AG04450 (cell line): ENCODE measurements at regions not wholly inside any gene's neighbourhood (a gene's known extent, or its start where the extent isn't known, plus 50 kb on each side); places are given as distances from the start of the nearest gene placed in this dataset.

Experiments used
- CTCF ChIA-PET: fragments of 300-600, 350-600 bp; formaldehyde crosslinking; extraction: SDS; loops from one replicate; lab custom pipeline; 2022; ENCODE audit warnings: antibody characterized with exemption, inconsistent platforms; lab: Charles Lee
- POLR2A ChIA-PET: fragments of 350-600 bp; formaldehyde crosslinking; extraction: SDS; loops from one replicate; lab custom pipeline; 2021; ENCODE audit warnings: antibody characterized with exemption, inconsistent platforms; lab: Yijun Ruan, JAX
- DNase-seq: peaks from one replicate; pipeline ENCODE4 v3.0.0-alpha.2; 2011; ENCODE audit warnings: low read depth, low spot score
- H3K27ac ChIP-seq: one replicate; pipeline ENCODE4 v1.5.1; 2012; ENCODE audit warnings: low read depth, low read length, control low read depth
- H3K27me3 ChIP-seq: one replicate; pipeline ENCODE4 v1.6.0; 2012; ENCODE audit warnings: low read length; ENCODE audit not compliant: control insufficient read depth, insufficient read depth
- H3K4me3 ChIP-seq: 2 replicates; pipeline ENCODE4 v1.5.1; 2011; ENCODE audit warnings: mild to moderate bottlenecking, low read depth, low read length, control low read depth
- H3K9me3 ChIP-seq: 2 replicates; pipeline ENCODE4 v1.5.1; 2012; ENCODE audit warnings: low read length; ENCODE audit not compliant: control insufficient read depth, insufficient read depth
- TF ChIP-seq, protein P1 (sequence below): IDR thresholded peaks from 2 replicates; pipeline ENCODE4 v1.5.1; 2011; ENCODE audit warnings: low read depth, low read length, control low read depth, inconsistent platforms

DNA sequence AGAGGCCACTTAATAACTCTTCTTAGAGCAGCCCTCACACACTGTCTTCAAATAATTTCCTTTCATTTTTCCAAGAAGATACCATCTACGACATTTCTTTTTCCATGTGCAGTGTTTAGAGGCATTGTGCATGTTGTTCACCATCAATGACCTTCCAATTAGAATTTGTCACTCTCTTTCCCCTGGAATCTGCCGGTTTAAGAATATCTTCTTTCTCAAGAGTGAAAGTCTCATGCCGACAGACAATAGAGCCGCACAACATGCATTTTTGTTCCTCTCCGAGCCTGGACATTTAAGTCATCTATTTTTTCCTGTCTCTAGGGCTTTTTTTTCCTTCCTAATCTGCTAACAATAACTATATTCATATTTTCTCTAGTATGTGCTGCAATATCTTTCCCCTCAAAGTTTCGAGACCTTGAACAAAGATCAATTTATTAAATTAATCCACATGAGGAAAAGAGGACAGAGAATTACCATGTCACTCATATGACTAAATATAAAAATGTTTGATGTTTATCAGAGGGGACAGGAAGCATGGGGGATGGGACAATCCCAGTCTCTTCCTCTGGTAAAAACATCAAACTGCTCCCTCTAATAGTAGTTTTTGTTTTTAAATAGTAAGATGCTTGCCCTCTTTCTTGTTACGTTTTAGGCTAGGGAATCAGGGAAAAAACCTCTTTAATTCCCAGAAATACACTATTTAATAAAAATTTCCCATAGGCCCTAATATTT lies 893.4 kb downstream of the C6orf118 start:
- ChIA-PET CTCF (no interaction called here), POLR2A (no interaction called here)
- no peak for DNase-seq
- peaks cover 22% of the 10 kb centered on the region for H3K9me3 ChIP-seq
- H3K4me3 ChIP-seq = no peak overlapping the region
- no peaks in the 10 kb centered on the region for H3K27me3 ChIP-seq
- TF ChIP-seq, protein P1, sequence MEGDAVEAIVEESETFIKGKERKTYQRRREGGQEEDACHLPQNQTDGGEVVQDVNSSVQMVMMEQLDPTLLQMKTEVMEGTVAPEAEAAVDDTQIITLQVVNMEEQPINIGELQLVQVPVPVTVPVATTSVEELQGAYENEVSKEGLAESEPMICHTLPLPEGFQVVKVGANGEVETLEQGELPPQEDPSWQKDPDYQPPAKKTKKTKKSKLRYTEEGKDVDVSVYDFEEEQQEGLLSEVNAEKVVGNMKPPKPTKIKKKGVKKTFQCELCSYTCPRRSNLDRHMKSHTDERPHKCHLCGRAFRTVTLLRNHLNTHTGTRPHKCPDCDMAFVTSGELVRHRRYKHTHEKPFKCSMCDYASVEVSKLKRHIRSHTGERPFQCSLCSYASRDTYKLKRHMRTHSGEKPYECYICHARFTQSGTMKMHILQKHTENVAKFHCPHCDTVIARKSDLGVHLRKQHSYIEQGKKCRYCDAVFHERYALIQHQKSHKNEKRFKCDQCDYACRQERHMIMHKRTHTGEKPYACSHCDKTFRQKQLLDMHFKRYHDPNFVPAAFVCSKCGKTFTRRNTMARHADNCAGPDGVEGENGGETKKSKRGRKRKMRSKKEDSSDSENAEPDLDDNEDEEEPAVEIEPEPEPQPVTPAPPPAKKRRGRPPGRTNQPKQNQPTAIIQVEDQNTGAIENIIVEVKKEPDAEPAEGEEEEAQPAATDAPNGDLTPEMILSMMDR = no peak
- no peak overlapping the region for H3K27ac ChIP-seq

DNA sequence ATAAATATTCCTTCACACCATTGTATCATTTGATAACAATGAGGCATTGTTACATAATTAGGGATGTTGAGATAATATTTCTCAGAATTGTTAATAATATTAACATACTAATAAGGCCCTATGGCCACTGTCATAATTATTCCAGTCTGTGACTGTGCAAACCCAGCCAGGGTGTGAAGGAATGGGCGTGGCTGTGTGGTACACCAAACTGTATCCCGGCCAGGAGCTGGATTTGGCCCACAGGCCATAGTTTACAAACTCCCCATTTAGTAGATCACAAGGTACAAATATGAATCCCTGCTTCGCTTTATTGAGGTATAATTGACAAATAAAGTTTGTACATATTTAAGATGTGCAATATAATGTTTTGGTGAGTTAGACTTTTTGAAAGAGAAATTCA lies 894.7 kb downstream of the C6orf118 start:
- no peak overlapping the region for H3K4me3 ChIP-seq
- peaks cover 28% of the 10 kb centered on the region for H3K9me3 ChIP-seq
- TF ChIP-seq, protein P1 = no peak
- no peak for DNase-seq
- H3K27me3 ChIP-seq = no peaks in the 10 kb centered on the region
- ChIA-PET CTCF (no interaction called here), POLR2A (no interaction called here)
- no peak overlapping the region for H3K27ac ChIP-seq

DNA sequence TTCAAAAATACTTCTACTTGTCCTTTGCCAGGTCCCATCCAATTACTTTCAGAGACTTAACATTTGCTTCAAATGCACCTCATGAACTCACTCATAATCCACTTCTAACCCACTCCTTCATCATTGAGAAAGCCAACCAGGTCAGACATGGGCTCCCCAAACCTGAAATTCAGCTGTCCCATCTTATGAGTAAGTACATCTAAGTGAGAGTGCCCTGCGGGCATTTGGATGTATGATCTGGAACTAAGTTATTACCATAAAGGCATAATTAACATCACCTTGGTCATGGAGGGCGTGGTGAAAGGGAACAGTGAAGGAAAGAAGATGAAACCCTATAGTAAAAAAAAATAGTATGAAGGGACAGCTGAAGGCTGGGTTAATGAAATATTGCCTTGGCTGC lies 896.8 kb downstream of the C6orf118 start:
- TF ChIP-seq, protein P1 = no peak
- ChIA-PET POLR2A (no interaction called here), CTCF (no interaction called here)
- Histone ChIP-seq H3K27ac (no peak overlapping the region), H3K9me3 (peaks cover 27% of the 10 kb centered on the region), H3K4me3 (no peak overlapping the region), H3K27me3 (no peaks in the 10 kb centered on the region)
- no peak for DNase-seq

DNA sequence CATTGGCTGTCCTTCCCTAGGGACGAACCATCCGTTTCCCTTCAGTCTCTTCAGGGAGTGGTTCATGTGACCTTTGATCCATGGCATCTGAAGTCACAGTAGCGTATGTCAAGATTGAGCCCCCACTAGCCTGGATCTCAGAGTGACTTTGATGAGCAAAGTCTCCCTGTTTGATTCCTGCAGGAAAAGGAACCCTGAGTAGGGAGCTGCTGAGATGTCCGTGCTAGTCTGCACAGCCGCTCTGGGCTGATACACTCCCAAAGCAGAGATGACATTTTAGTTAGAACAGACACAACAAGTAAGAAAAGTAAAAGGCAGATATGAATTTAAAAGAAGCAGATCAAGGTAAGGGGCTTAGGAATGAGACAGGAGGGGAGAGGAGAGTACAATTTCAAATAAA lies 899.4 kb downstream of the C6orf118 start:
- TF ChIP-seq, protein P1 = no peak
- no peak overlapping the region for H3K4me3 ChIP-seq
- no peak for DNase-seq
- H3K9me3 ChIP-seq = peaks cover 27% of the 10 kb centered on the region
- no peaks in the 10 kb centered on the region for H3K27me3 ChIP-seq
- H3K27ac ChIP-seq = no peak overlapping the region
- POLR2A ChIA-PET = no interaction called here
- CTCF ChIA-PET = no interaction called here

DNA sequence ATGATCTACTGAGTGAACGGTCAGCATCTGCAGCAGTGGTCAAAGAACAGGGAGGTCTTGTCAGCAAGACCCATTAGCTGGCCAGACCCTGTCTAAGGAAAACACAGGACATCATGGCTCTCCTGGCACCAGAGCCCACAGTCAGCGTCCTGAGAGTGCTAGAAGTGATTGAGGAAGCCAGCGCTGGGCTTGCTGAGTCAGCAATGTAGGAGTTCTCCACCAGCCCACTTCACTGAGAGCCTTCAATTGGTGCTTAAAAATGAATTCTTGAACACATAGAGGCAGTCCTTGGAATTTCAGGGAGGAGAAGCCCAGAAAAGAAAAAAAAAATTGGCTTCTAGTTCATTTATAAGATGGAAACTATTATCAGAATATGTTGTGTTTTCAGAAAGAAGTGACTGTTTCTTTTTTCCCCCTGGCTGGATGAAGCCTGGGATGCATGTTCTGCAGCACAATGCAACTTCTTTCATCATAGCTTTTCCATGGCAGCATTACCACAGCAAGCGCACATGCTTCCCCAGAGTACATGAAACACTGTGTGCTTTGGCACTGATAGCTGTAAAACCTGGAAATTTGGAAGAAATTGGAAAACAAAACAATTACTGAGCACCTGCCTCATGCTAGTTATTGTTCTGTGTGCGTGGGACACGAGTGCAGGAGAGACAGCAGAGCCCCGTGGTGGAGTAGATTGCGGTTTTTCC lies 899.9 kb downstream of the C6orf118 start:
- no peak overlapping the region for H3K4me3 ChIP-seq
- TF ChIP-seq, protein P1 = no peak
- no peak overlapping the region for H3K27ac ChIP-seq
- ChIA-PET POLR2A (no interaction called here), CTCF (no interaction called here)
- DNase-seq = no peak
- H3K27me3 ChIP-seq = no peaks in the 10 kb centered on the region
- H3K9me3 ChIP-seq = peaks cover 27% of the 10 kb centered on the region
